ENCODE measurements at regions not wholly inside any gene's neighbourhood (a gene's known extent, or its start where the extent isn't known, plus 50 kb on each side); places are given as distances from the start of the nearest gene placed in this dataset.

GRCh38 chr7:10838228-10838627 lies 135.4 kb upstream of the PHF14 start:
- no peak for DNase-seq (ENCODE audit: low read depth, low spot score)
- Histone ChIP-seq H3K4me3 (ENCODE audit: low read depth, low read length) (no peak overlapping the region), H3K27ac (ENCODE audit: low read depth, low read length) (no peak overlapping the region), H3K27me3 (ENCODE audit: control insufficient read depth, insufficient read depth, low read length) (no peaks in the 10 kb centered on the region), H3K9me3 (ENCODE audit: control insufficient read depth, insufficient read depth, low read length) (0 out of 2 replicates have a peak, but pooled peaks cover 2% of the 10 kb centered on the region)
- POLR2A ChIA-PET, result no interaction called here
- CTCF ChIA-PET, result no interaction called here
- TF ChIP-seq, protein P1, sequence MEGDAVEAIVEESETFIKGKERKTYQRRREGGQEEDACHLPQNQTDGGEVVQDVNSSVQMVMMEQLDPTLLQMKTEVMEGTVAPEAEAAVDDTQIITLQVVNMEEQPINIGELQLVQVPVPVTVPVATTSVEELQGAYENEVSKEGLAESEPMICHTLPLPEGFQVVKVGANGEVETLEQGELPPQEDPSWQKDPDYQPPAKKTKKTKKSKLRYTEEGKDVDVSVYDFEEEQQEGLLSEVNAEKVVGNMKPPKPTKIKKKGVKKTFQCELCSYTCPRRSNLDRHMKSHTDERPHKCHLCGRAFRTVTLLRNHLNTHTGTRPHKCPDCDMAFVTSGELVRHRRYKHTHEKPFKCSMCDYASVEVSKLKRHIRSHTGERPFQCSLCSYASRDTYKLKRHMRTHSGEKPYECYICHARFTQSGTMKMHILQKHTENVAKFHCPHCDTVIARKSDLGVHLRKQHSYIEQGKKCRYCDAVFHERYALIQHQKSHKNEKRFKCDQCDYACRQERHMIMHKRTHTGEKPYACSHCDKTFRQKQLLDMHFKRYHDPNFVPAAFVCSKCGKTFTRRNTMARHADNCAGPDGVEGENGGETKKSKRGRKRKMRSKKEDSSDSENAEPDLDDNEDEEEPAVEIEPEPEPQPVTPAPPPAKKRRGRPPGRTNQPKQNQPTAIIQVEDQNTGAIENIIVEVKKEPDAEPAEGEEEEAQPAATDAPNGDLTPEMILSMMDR (IDR thresholded peaks at IDR 0.05; ENCODE audit: low read depth, low read length), result no peak

DNA sequence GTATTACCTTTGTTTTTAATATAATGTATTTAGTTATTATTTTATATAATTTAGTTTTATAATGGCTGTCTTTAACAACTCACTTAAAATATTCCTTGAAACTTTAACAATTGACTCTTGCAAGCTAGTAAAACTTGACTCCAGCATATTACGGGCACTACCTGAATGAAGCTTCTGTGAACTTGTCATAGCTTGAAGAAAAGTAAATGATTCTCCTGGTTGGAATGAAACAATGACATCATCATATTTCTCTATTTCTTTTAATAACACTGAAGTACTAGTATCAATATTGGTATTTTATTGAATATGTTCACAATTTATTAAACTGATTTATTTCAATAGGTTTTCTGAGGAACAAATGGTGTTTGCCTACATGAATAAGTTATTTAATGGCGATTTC lies 128.4 kb upstream of the PHF14 start:
- CTCF ChIA-PET, result no interaction called here

DNA sequence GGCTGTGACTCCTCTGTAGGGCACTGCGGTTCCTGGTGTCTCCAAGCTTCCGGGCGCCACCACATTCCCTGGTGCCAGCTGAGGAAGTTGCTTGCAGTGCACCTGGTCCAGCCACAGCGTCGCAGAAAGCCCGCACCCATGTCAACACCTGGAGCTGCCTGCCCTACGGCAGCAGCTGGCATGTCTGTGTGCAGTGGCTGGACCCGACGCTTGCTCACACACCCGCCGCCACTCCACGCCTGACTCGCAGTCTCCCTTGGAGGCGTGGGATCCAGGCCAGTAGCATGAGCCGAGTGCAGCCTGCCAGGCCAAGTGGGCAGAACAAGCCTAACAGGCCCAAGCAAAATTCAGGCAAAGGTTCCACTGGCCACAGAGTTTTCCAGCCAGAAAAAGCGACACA lies 118.1 kb upstream of the PHF14 start:
- POLR2A ChIA-PET, result no interaction called here

More for the DNA sequence above, 128.4 kb upstream of the PHF14 start:
- H3K27ac ChIP-seq (ENCODE audit: low read depth, low read length), result no peak overlapping the region
- POLR2A ChIA-PET, result no interaction called here
- TF ChIP-seq, protein P1 (IDR thresholded peaks at IDR 0.05; ENCODE audit: low read depth, low read length), result no peak
- H3K4me3 ChIP-seq (ENCODE audit: low read depth, low read length), result no peak overlapping the region
- no peaks in the 10 kb centered on the region for H3K27me3 ChIP-seq (ENCODE audit: control insufficient read depth, insufficient read depth, low read length)
- no peaks in the 10 kb centered on the region for H3K9me3 ChIP-seq (ENCODE audit: control insufficient read depth, insufficient read depth, low read length)
- no peak for DNase-seq (ENCODE audit: low read depth, low spot score)

DNA sequence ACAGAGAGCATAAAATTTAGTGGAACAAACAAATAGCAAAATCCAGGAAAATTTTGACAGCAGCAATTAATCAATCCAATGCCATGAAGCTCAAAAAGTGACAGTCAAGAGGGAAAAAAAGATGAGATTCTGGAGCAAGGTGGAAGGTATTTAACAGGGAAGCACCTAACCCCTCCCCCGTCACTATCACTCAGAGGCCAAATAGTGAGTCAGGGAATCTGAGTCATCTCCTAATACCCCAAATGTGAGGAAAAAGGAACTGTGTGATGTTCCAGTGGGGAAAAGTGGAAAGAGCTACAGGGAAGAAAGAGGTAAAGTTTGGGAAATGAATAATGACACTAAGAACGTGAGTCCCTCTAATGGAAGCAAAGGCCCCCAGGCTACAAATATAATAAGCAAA lies 113.2 kb upstream of the PHF14 start:
- ChIA-PET CTCF (no interaction called here), POLR2A (no interaction called here)
- H3K9me3 ChIP-seq (ENCODE audit: control insufficient read depth, insufficient read depth, low read length), result peaks cover 3% of the 10 kb centered on the region

More for the DNA sequence above, 118.1 kb upstream of the PHF14 start:
- CTCF ChIA-PET, result interaction anchor here (0.6 kb wide), 1 partner anchor 448 kb away, joined by 4 read pairs; no protein-coding TSS in a partner anchor
- no peak for DNase-seq (ENCODE audit: low read depth, low spot score)
- peaks cover 12% of the 10 kb centered on the region for H3K9me3 ChIP-seq (ENCODE audit: control insufficient read depth, insufficient read depth, low read length)
- no peak overlapping the region for H3K4me3 ChIP-seq (ENCODE audit: low read depth, low read length)
- no peaks in the 10 kb centered on the region for H3K27me3 ChIP-seq (ENCODE audit: control insufficient read depth, insufficient read depth, low read length)
- H3K27ac ChIP-seq (ENCODE audit: low read depth, low read length), result no peak overlapping the region
- TF ChIP-seq, protein P1 (IDR thresholded peaks at IDR 0.05; ENCODE audit: low read depth, low read length), result no peak

GRCh38 chr7:10863476-10863875 lies 110.2 kb upstream of the PHF14 start:
- Histone ChIP-seq H3K27me3 (ENCODE audit: control insufficient read depth, insufficient read depth, low read length) (no peaks in the 10 kb centered on the region), H3K27ac (ENCODE audit: low read depth, low read length) (no peak overlapping the region), H3K4me3 (ENCODE audit: low read depth, low read length) (no peak overlapping the region), H3K9me3 (ENCODE audit: control insufficient read depth, insufficient read depth, low read length) (no peaks in the 10 kb centered on the region)
- TF ChIP-seq, protein P1 (IDR thresholded peaks at IDR 0.05; ENCODE audit: low read depth, low read length), result no peak
- DNase-seq (ENCODE audit: low read depth, low spot score), result no peak
- POLR2A ChIA-PET, result no interaction called here
- CTCF ChIA-PET, result no interaction called here

More for the DNA sequence above, 113.2 kb upstream of the PHF14 start:
- Histone ChIP-seq H3K27me3 (ENCODE audit: control insufficient read depth, insufficient read depth, low read length) (no peaks in the 10 kb centered on the region), H3K27ac (ENCODE audit: low read depth, low read length) (no peak overlapping the region), H3K4me3 (ENCODE audit: low read depth, low read length) (no peak overlapping the region)
- TF ChIP-seq, protein P1 (IDR thresholded peaks at IDR 0.05; ENCODE audit: low read depth, low read length), result no peak
- no peak for DNase-seq (ENCODE audit: low read depth, low spot score)

Data from AG04450 (cell line).